Activated CD8-positive, alpha-beta memory T cell treated with anti-CD3 and anti-CD28 coated beads, Interleukin-2, amount 10 ng/mL, durations not matched to agents 7 days and 5 days (primary cell): ENCODE measurements at regions not wholly inside any gene's neighbourhood (a gene's known extent, or its start where the extent isn't known, plus 50 kb on each side); places are given as distances from the start of the nearest gene placed in this dataset.

ENCODE experiments used
- ATAC-seq: fragments of 150-1000 bp; cut with Tn5 transposase; one replicate; pipeline ENCODE4 v1.10.0; 2021; ENCODE audit warnings: moderate library complexity
- CTCF ChIA-PET: fragments of 350-600 bp; sonication (Branson Sonifier 250); formaldehyde crosslinking; loops from one replicate; lab custom pipeline; 2021; ENCODE audit warnings: antibody characterized with exemption; lab: Charles Lee
- DNase-seq: peaks from one replicate; pipeline ENCODE4 v3.0.0-alpha.2; 2020
- H3K27ac Mint-ChIP-seq: one replicate; pipeline ENCODE4 v1.8.0; 2021; ENCODE audit warnings: mild to moderate bottlenecking, mixed read lengths
- H3K27me3 Mint-ChIP-seq: one replicate; pipeline ENCODE4 v1.8.0; 2021; ENCODE audit warnings: mixed read lengths
- H3K36me3 Mint-ChIP-seq: one replicate; pipeline ENCODE4 v1.8.0; 2021; ENCODE audit warnings: mild to moderate bottlenecking, mixed read lengths
- H3K4me1 Mint-ChIP-seq: one replicate; pipeline ENCODE4 v1.8.0; 2021; ENCODE audit warnings: mixed read lengths
- H3K4me3 Mint-ChIP-seq: one replicate; pipeline ENCODE4 v1.8.0; 2021; ENCODE audit warnings: mild to moderate bottlenecking, moderate library complexity, mixed read lengths
- H3K9me3 Mint-ChIP-seq: one replicate; pipeline ENCODE4 v1.8.0; 2022; ENCODE audit warnings: low read depth, mixed read lengths

GRCh38 chr6:6837541-6838080, 249.1 kb downstream of the LY86 start:
- Mint-ChIP-seq H3K4me1 (no peaks in the 10 kb centered on the region), H3K36me3 (no peaks in the 10 kb centered on the region), H3K4me3 (no peak overlapping the region), H3K27ac (no peak overlapping the region), H3K9me3 (no peaks in the 10 kb centered on the region), H3K27me3 (peaks cover 81% of the 10 kb centered on the region)
- no peak for ATAC-seq
- no peak for DNase-seq
- CTCF ChIA-PET: interaction anchor here (1.3 kb wide), 1 partner anchor 9 kb away, joined by 3 read pairs; no protein-coding TSS in a partner anchor

- no peaks in the 10 kb centered on the region for H3K4me1 Mint-ChIP-seq
- CTCF ChIA-PET: no interaction called here
Measured at GRCh38 chr6:6840831-6841291, 252.3 kb downstream of the LY86 start.

GRCh38 chr6:6841571-6841970, 253.1 kb downstream of the LY86 start:
- CTCF ChIA-PET: no interaction called here
- ATAC-seq (no peak), DNase-seq (no peak)
- Mint-ChIP-seq H3K4me1 (no peaks in the 10 kb centered on the region), H3K27me3 (peaks cover 70% of the 10 kb centered on the region), H3K9me3 (no peaks in the 10 kb centered on the region), H3K27ac (no peak overlapping the region), H3K36me3 (peaks cover 3% of the 10 kb centered on the region), H3K4me3 (no peak overlapping the region)

More at GRCh38 chr6:6840831-6841291, 252.3 kb downstream of the LY86 start:
- ATAC-seq: peak; percentile 23
- Mint-ChIP-seq H3K4me3 (no peak overlapping the region), H3K9me3 (no peaks in the 10 kb centered on the region), H3K27me3 (peaks cover 78% of the 10 kb centered on the region), H3K36me3 (peaks cover 3% of the 10 kb centered on the region), H3K27ac (no peak overlapping the region)
- no peak for DNase-seq

GRCh38 chr6:6842291-6842690, 253.8 kb downstream of the LY86 start:
- Mint-ChIP-seq H3K36me3 (peaks cover 3% of the 10 kb centered on the region), H3K27ac (no peak overlapping the region), H3K27me3 (peaks cover 64% of the 10 kb centered on the region), H3K4me1 (no peaks in the 10 kb centered on the region), H3K4me3 (no peak overlapping the region), H3K9me3 (no peaks in the 10 kb centered on the region)
- DNase-seq (no peak), ATAC-seq (no peak)
- CTCF ChIA-PET: no interaction called here

GRCh38 chr6:6843057-6843627, 254.6 kb downstream of the LY86 start:
- Mint-ChIP-seq H3K27me3 (peaks cover 61% of the 10 kb centered on the region), H3K9me3 (no peaks in the 10 kb centered on the region), H3K36me3 (peaks cover 3% of the 10 kb centered on the region), H3K4me1 (no peaks in the 10 kb centered on the region), H3K4me3 (no peak overlapping the region), H3K27ac (no peak overlapping the region)
- DNase-seq: no peak
- no peak for ATAC-seq
- CTCF ChIA-PET: no interaction called here

- Mint-ChIP-seq H3K4me1 (no peaks in the 10 kb centered on the region), H3K27ac (no peak overlapping the region), H3K4me3 (no peak overlapping the region), H3K9me3 (no peaks in the 10 kb centered on the region), H3K36me3 (peaks cover 3% of the 10 kb centered on the region), H3K27me3 (peaks cover 60% of the 10 kb centered on the region)
- CTCF ChIA-PET: no interaction called here
- DNase-seq: no peak
- no peak for ATAC-seq
Measured at GRCh38 chr6:6843777-6844176, 255.3 kb downstream of the LY86 start.

- Mint-ChIP-seq H3K36me3 (peaks cover 3% of the 10 kb centered on the region), H3K27ac (no peak overlapping the region), H3K4me1 (no peaks in the 10 kb centered on the region), H3K9me3 (no peaks in the 10 kb centered on the region), H3K27me3 (peaks cover 57% of the 10 kb centered on the region), H3K4me3 (no peak overlapping the region)
- ATAC-seq (no peak), DNase-seq (no peak)
- CTCF ChIA-PET: no interaction called here
Measured at GRCh38 chr6:6844530-6844929, 256.0 kb downstream of the LY86 start.

- Mint-ChIP-seq H3K27me3 (peaks cover 49% of the 10 kb centered on the region), H3K4me3 (no peak overlapping the region), H3K4me1 (no peaks in the 10 kb centered on the region), H3K9me3 (no peaks in the 10 kb centered on the region), H3K27ac (no peak overlapping the region), H3K36me3 (peaks cover 4% of the 10 kb centered on the region)
- ATAC-seq (no peak), DNase-seq (no peak)
- CTCF ChIA-PET: no interaction called here
Measured at GRCh38 chr6:6845603-6846002, 257.1 kb downstream of the LY86 start.

GRCh38 chr6:6847591-6847990, 259.1 kb downstream of the LY86 start:
- peaks cover 4% of the 10 kb centered on the region for H3K4me1 Mint-ChIP-seq
- peaks cover 38% of the 10 kb centered on the region for H3K27me3 Mint-ChIP-seq
- ATAC-seq (no peak), DNase-seq (no peak)
- CTCF ChIA-PET: no interaction called here
- no peak overlapping the region for H3K4me3 Mint-ChIP-seq
- no peak overlapping the region for H3K27ac Mint-ChIP-seq
- H3K36me3 Mint-ChIP-seq: peaks cover 4% of the 10 kb centered on the region
- no peaks in the 10 kb centered on the region for H3K9me3 Mint-ChIP-seq

GRCh38 chr6:6851059-6851948, 256.5 kb upstream of the RREB1 start:
- Mint-ChIP-seq H3K4me3 (no peak overlapping the region), H3K4me1 (peaks cover 11% of the 10 kb centered on the region), H3K9me3 (no peaks in the 10 kb centered on the region), H3K27ac (peak overlapping the region; percentile 50), H3K36me3 (peaks cover 2% of the 10 kb centered on the region), H3K27me3 (peaks cover 22% of the 10 kb centered on the region)
- DNase-seq (no peak), ATAC-seq (no peak)
- CTCF ChIA-PET: interaction anchor here (0.9 to 1.5 kb wide), 4 partner anchors 21 to 96 kb away, joined by 3 to 4 read pairs (median 3); no protein-coding TSS in a partner anchor

- CTCF ChIA-PET: interaction anchor here (1.0 to 1.5 kb wide), 2 partner anchors 22 to 27 kb away, joined by 3 to 4 read pairs; no protein-coding TSS in a partner anchor
- H3K4me1 Mint-ChIP-seq: peaks cover 17% of the 10 kb centered on the region
- no peak for DNase-seq
- peaks cover 2% of the 10 kb centered on the region for H3K36me3 Mint-ChIP-seq
- peaks cover 22% of the 10 kb centered on the region for H3K27me3 Mint-ChIP-seq
- no peak overlapping the region for H3K27ac Mint-ChIP-seq
- no peak for ATAC-seq
- no peaks in the 10 kb centered on the region for H3K9me3 Mint-ChIP-seq
- no peak overlapping the region for H3K4me3 Mint-ChIP-seq
Measured at GRCh38 chr6:6851949-6852261, 255.9 kb upstream of the RREB1 start.

- H3K27ac Mint-ChIP-seq: peak overlapping the region; percentile 57
- CTCF ChIA-PET: interaction anchor here (1.3 kb wide), 1 partner anchor 382 kb away, joined by 4 read pairs; no protein-coding TSS in a partner anchor
- ATAC-seq (peak; percentile 91), DNase-seq (peak; percentile 71)
- peaks cover 16% of the 10 kb centered on the region for H3K4me1 Mint-ChIP-seq
- no peaks in the 10 kb centered on the region for H3K36me3 Mint-ChIP-seq
- no peaks in the 10 kb centered on the region for H3K9me3 Mint-ChIP-seq
- H3K27me3 Mint-ChIP-seq: peaks cover 15% of the 10 kb centered on the region
- no peak overlapping the region for H3K4me3 Mint-ChIP-seq
Measured at GRCh38 chr6:6856538-6857523, 250.9 kb upstream of the RREB1 start.

- Mint-ChIP-seq H3K4me3 (no peak overlapping the region), H3K4me1 (peaks cover 16% of the 10 kb centered on the region), H3K27ac (no peak overlapping the region), H3K36me3 (no peaks in the 10 kb centered on the region), H3K27me3 (peaks cover 16% of the 10 kb centered on the region), H3K9me3 (no peaks in the 10 kb centered on the region)
- DNase-seq (no peak), ATAC-seq (no peak)
- CTCF ChIA-PET: interaction anchor here (1.3 kb wide), 1 partner anchor 381 kb away, joined by 4 read pairs; no protein-coding TSS in a partner anchor
Measured at GRCh38 chr6:6857528-6857927, 250.2 kb upstream of the RREB1 start.
